H1 (cell line): ENCODE measurements at regions not wholly inside any gene's neighbourhood (a gene's known extent, or its start where the extent isn't known, plus 50 kb on each side); places are given as distances from the start of the nearest gene placed in this dataset.

ENCODE experiments used
- BCL11A ChIP-seq, 2 experiments: IDR thresholded peaks; one replicate each; pipeline ENCODE4 v1.6.1; 2011; ENCODE audit warnings: low read depth in 2 of 2, low read length in 2 of 2, mild to moderate bottlenecking in 2 of 2
- JUND ChIP-seq: IDR thresholded peaks from 2 replicates; pipeline ENCODE4 v1.6.1; 2011; ENCODE audit warnings: mild to moderate bottlenecking, improper control_type of control experiment, low read length
- RNF2 ChIP-seq: fragments of 200-900, 300-1000 bp; sonication (generic); IDR thresholded peaks from 2 replicates; pipeline ENCODE4 v1.7.1; 2016; ENCODE audit warnings: borderline replicate concordance, low read depth, mild to moderate bottlenecking, antibody characterized with exemption, low read length; ENCODE audit not compliant: poor library complexity, severe bottlenecking; ENCODE audit errors: missing control alignments

- TF ChIP-seq RNF2 (no peak), JUND (no peak), BCL11A (IDR thresholded peaks at IDR 0.05; ENCODE audit: low read depth in 2 of 2, low read length in 2 of 2) (no peak)
Observed at GRCh38 chr15:97171556-97171955, 788.9 kb upstream of the ARRDC4 start (continued).
